ENCODE measurements at regions not wholly inside any gene's neighbourhood (a gene's known extent, or its start where the extent isn't known, plus 50 kb on each side); places are given as distances from the start of the nearest gene placed in this dataset.
"Not testable (repeated sequence)": the region's sequence is repeated elsewhere in the genome, so short reads cannot be mapped to it uniquely, and the experiment has no call there.

DNA sequence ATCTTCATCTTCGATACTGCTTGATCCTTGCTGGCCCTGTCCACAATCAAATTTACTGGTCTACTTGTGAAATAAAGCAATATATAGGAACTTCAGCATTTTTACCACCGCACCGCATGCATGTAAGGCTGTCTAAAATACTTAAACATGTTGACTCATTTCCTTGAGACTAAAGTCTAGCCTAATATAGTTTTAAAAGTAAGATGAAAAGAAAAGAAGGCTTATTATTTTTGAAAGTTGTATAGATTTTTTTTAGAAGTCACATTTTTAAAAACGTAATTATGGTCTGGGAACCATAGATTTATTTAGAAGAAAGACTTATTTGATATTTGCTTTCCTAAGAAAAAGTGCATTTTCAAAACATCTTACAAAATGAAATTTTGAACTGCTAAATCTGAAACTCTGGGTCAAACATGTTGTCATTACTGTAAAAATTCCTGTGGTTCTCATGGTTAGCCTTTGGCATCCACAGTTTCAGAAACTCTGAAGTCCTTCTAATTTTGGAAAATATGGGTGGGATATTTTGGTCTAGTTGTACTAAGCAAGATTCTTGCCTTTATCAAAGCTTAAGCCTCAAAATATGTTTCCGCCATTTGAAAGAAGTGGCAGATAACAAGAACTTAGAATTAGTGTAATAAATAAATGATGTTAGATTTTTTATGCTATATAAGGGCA lies 423.5 kb upstream of the CTSO start:
- ATAC-seq (no peak), DNase-seq (no peak)
- Histone ChIP-seq H3K4me1 (no peaks in the 10 kb centered on the region), H3K4me3 (no peak overlapping the region), H3K27me3 (no peaks in the 10 kb centered on the region), H3K9me3 (no peaks in the 10 kb centered on the region), H3K36me3 (no peaks in the 10 kb centered on the region), H3K27ac (no peak overlapping the region)
- TF ChIP-seq POLR2A (IDR thresholded peaks at IDR 0.05): no peak
- TF ChIP-seq, protein P1, sequence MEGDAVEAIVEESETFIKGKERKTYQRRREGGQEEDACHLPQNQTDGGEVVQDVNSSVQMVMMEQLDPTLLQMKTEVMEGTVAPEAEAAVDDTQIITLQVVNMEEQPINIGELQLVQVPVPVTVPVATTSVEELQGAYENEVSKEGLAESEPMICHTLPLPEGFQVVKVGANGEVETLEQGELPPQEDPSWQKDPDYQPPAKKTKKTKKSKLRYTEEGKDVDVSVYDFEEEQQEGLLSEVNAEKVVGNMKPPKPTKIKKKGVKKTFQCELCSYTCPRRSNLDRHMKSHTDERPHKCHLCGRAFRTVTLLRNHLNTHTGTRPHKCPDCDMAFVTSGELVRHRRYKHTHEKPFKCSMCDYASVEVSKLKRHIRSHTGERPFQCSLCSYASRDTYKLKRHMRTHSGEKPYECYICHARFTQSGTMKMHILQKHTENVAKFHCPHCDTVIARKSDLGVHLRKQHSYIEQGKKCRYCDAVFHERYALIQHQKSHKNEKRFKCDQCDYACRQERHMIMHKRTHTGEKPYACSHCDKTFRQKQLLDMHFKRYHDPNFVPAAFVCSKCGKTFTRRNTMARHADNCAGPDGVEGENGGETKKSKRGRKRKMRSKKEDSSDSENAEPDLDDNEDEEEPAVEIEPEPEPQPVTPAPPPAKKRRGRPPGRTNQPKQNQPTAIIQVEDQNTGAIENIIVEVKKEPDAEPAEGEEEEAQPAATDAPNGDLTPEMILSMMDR (IDR thresholded peaks at IDR 0.05 in 4 of 5, conservative IDR thresholded peaks at IDR 0.05 in 1 of 5): no peak
- intact Hi-C loops (cut with DNase I; ENCODE audit: low total_unique reads): no loop called here
- in situ Hi-C loops (cut with MboI; ENCODE audit: low sequenced_read_pairs in 4 of 4): no loop called here

DNA sequence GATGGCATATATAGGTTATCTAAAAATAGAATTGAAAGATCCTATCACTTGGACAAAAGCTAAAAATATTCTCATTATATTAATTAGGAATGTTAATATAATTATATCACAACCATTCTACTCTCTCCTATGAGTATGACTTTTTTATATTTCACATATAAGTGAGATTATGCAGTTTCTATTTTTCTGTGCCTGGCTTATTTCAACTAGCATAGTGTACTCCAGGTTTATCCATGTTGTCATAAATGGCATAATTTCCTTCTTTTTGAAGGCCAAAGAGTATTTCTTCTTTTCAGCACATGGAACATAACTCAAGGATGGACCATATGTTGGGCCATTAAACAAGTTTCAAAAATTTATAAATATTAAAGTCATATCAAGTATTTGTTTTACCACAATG lies 421.2 kb upstream of the CTSO start:
- intact Hi-C loops (cut with DNase I; ENCODE audit: low total_unique reads): no loop called here

DNA sequence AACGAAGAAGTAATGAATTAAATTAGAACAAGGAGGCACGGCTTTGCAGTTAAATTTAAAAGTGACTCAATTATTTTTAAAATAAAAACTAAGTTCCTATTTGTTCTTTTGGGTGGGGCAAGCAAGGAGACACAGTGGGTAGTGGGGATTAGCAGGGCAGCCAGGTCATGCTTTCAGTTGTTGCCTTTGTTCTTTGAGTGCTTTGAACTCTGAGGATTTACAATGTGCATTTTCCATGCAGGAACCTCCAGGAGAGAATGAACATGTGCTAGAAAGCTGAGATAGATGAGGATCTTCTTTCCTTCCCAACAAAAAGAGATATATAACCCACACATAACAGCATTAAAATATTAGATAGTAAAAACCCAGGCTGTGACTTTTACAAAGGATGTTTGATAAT lies 420.4 kb upstream of the CTSO start:
- Histone ChIP-seq H3K4me1 (no peaks in the 10 kb centered on the region), H3K9me3 (no peaks in the 10 kb centered on the region), H3K27me3 (no peaks in the 10 kb centered on the region), H3K27ac (no peak overlapping the region), H3K36me3 (no peaks in the 10 kb centered on the region), H3K4me3 (no peak overlapping the region)
- ATAC-seq (no peak), DNase-seq (no peak)
- in situ Hi-C loops (cut with MboI; ENCODE audit: low sequenced_read_pairs in 4 of 4) (no loop called here), intact Hi-C loops (cut with DNase I; ENCODE audit: low total_unique reads) (no loop called here)
- TF ChIP-seq POLR2A (IDR thresholded peaks at IDR 0.05): no peak
- TF ChIP-seq, protein P1 (IDR thresholded peaks at IDR 0.05 in 4 of 5, conservative IDR thresholded peaks at IDR 0.05 in 1 of 5): no peak

More for the DNA sequence above, 421.2 kb upstream of the CTSO start:
- Histone ChIP-seq H3K4me3 (no peak overlapping the region), H3K4me1 (no peaks in the 10 kb centered on the region), H3K9me3 (no peaks in the 10 kb centered on the region), H3K36me3 (no peaks in the 10 kb centered on the region), H3K27ac (no peak overlapping the region), H3K27me3 (no peaks in the 10 kb centered on the region)
- DNase-seq (no peak), ATAC-seq (no peak)
- TF ChIP-seq POLR2A (IDR thresholded peaks at IDR 0.05): no peak
- TF ChIP-seq, protein P1 (IDR thresholded peaks at IDR 0.05 in 4 of 5, conservative IDR thresholded peaks at IDR 0.05 in 1 of 5): no peak
- in situ Hi-C loops (cut with MboI; ENCODE audit: low sequenced_read_pairs in 4 of 4): no loop called here

DNA sequence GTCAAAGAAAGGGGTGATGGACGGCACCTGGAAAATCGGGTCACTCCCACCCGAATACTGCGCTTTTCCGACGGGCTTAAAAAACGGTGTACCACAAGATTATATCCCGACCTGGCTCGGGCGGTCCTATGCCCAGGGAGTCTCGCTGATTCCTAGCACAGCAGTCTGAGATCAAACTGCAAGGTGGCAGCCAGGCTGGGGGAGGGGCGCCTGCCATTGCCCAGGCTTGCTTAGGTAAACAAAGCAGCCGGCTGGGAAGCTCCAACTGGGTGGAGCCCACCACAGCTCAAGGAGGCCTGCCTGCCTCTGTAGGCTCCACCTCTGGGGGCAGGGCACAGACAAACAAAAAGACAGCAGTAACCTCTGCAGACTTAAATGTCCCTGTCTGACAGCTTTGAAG lies 413.8 kb upstream of the CTSO start:
- H3K27me3 ChIP-seq; intact Hi-C loops (cut with DNase I; ENCODE audit: low total_unique reads); ATAC-seq; H3K4me1 ChIP-seq; DNase-seq; H3K27ac ChIP-seq; in situ Hi-C loops (cut with MboI; ENCODE audit: low sequenced_read_pairs in 4 of 4); H3K36me3 ChIP-seq; H3K9me3 ChIP-seq; H3K4me3 ChIP-seq: not testable (repeated sequence)

DNA sequence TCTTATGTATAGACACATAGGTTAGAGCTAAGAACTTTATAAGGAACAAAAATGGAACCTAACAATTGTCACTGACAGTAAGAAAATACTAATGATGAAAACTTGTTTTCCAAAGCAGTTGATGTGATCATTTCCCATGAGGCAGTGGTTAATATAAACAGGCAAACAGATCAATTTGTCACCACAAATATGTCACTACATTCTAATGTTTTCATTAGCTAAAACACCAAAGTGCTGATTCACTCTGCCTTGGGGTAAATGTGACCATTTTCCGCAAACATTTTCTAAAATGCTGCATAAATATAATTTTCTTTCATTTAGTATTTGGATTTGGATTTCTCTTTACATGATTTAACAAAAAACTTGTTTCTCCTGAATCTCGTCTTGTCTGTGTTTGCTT lies 408.9 kb upstream of the CTSO start:
- TF ChIP-seq POLR2A (IDR thresholded peaks at IDR 0.05): no peak
- TF ChIP-seq, protein P1 (IDR thresholded peaks at IDR 0.05 in 4 of 5, conservative IDR thresholded peaks at IDR 0.05 in 1 of 5): no peak
- Histone ChIP-seq H3K4me3 (no peak overlapping the region), H3K36me3 (no peaks in the 10 kb centered on the region), H3K27ac (no peak overlapping the region), H3K4me1 (no peaks in the 10 kb centered on the region), H3K9me3 (no peaks in the 10 kb centered on the region), H3K27me3 (no peaks in the 10 kb centered on the region)
- intact Hi-C loops (cut with DNase I; ENCODE audit: low total_unique reads): no loop called here
- ATAC-seq (no peak), DNase-seq (no peak)
- in situ Hi-C loops (cut with MboI; ENCODE audit: low sequenced_read_pairs in 4 of 4): no loop called here

Data from gastrocnemius medialis (tissue), 4 donors.